Lower leg skin (tissue), 3 donors: ENCODE measurements at regions not wholly inside any gene's neighbourhood (a gene's known extent, or its start where the extent isn't known, plus 50 kb on each side); places are given as distances from the start of the nearest gene placed in this dataset.

Experiments
- POLR2A ChIP-seq, 2 donors: fragments of 450-650 bp; IDR thresholded peaks; one replicate each; pipeline ENCODE4 v1.6.1; 2016 to 2017; ENCODE audit warnings: antibody characterized with exemption in 2 of 2, mild to moderate bottlenecking in 1 of 2, moderate library complexity in 1 of 2
- TF ChIP-seq, protein P1 (sequence below), 3 donors: fragments of 450-650 bp; IDR thresholded peaks; one replicate each; pipeline ENCODE4 v1.5.1; 2016; ENCODE audit warnings: antibody characterized with exemption in 3 of 3, mild to moderate bottlenecking in 3 of 3, moderate library complexity in 2 of 3

- TF ChIP-seq, protein P1, sequence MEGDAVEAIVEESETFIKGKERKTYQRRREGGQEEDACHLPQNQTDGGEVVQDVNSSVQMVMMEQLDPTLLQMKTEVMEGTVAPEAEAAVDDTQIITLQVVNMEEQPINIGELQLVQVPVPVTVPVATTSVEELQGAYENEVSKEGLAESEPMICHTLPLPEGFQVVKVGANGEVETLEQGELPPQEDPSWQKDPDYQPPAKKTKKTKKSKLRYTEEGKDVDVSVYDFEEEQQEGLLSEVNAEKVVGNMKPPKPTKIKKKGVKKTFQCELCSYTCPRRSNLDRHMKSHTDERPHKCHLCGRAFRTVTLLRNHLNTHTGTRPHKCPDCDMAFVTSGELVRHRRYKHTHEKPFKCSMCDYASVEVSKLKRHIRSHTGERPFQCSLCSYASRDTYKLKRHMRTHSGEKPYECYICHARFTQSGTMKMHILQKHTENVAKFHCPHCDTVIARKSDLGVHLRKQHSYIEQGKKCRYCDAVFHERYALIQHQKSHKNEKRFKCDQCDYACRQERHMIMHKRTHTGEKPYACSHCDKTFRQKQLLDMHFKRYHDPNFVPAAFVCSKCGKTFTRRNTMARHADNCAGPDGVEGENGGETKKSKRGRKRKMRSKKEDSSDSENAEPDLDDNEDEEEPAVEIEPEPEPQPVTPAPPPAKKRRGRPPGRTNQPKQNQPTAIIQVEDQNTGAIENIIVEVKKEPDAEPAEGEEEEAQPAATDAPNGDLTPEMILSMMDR (IDR thresholded peaks at IDR 0.05), result no peak
- no peak for TF ChIP-seq POLR2A (IDR thresholded peaks at IDR 0.05)
Observed at GRCh38 chr1:29820401-29820800, 584.1 kb downstream of the PTPRU start.
